ENCODE measurements at regions not wholly inside any gene's neighbourhood (a gene's known extent, or its start where the extent isn't known, plus 50 kb on each side); places are given as distances from the start of the nearest gene placed in this dataset.

- no peak for TF ChIP-seq CTCF (conservative IDR thresholded peaks at IDR 0.05; ENCODE audit: low read depth, low read length)
- TF ChIP-seq EZH2 (IDR thresholded peaks at IDR 0.05; ENCODE audit: borderline replicate concordance, low read depth, low read length, poor library complexity, severe bottlenecking): no peak
Observed at GRCh38 chr17:34825102-34825501, 136.2 kb downstream of the CCT6B start.

Measured in A673 (cell line).